ENCODE measurements at regions not wholly inside any gene's neighbourhood (a gene's known extent, or its start where the extent isn't known, plus 50 kb on each side); places are given as distances from the start of the nearest gene placed in this dataset.

DNA sequence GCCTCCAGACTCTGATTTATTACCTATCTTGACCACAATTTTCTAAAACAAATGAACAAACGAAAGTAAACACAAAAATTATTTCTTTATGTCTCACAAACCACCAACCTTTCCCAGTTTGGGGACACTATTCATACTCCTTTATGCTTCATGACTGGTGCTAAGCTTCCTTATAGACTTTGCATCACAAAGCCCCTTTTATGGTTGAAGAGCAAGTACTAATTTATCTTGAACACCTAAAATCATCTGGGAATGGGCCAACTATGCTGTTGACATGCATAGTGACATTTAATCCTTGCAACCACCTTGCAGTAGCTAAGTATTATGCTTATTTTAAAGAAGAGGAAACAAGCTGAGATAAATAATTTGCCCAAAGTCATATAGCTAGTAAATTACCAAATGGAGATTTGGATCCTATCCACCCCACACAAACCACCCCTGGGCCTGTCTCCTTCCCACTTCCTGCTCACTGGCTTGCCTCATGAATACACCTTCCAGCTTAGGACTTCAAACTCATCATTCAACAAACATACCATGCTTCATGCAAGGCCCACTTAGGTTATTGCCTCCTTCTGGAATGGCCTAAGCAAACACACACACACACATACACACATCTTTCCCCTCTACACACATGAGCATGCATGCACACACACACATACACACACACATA, 192.2 kb downstream of the PLPP3 start:
- in situ Hi-C loops (cut with MboI), result no loop called here

GRCh38 chr1:56385314-56385713, 194.0 kb downstream of the PLPP3 start:
- H3K36me3 ChIP-seq (ENCODE audit: low read depth), result no peaks in the 10 kb centered on the region
- H2AFZ ChIP-seq, result no peak overlapping the region
- DNase-seq, result no peak
- H3K9me2 ChIP-seq (ENCODE audit: insufficient read depth), result no peaks in the 10 kb centered on the region
- H3F3A ChIP-seq (ENCODE audit: insufficient read depth), result no peaks in the 10 kb centered on the region
- no peak overlapping the region for H3K27ac ChIP-seq
- no peaks in the 10 kb centered on the region for H3K4me1 ChIP-seq (ENCODE audit: insufficient read depth)
- TF ChIP-seq EZH2phosphoT487 (IDR thresholded peaks at IDR 0.05; ENCODE audit: insufficient read depth, low read depth), result no peak
- TF ChIP-seq EZH2 (IDR thresholded peaks at IDR 0.05; ENCODE audit: insufficient read depth, poor library complexity, severe bottlenecking), result no peak
- H3K4me3 ChIP-seq, result no peak overlapping the region
- H3K79me2 ChIP-seq (ENCODE audit: insufficient read depth), result no peaks in the 10 kb centered on the region
- H3K9ac ChIP-seq, result no peak overlapping the region
- no peaks in the 10 kb centered on the region for H4K20me1 ChIP-seq (ENCODE audit: insufficient read depth)
- H3K4me2 ChIP-seq (ENCODE audit: unreplicated experiment), result no peak overlapping the region
- no peaks in the 10 kb centered on the region for H3K9me3 ChIP-seq (ENCODE audit: low read depth)
- H3K27me3 ChIP-seq (replicated peaks; ENCODE audit: insufficient read depth), result no peaks in the 10 kb centered on the region
- in situ Hi-C loops (cut with MboI), result no loop called here
- WGBS, 2 experiments (ENCODE audit: low coverage in 1 of 2, low lambda C conversion rate in 2 of 2, missing lambda C conversion rate in 2 of 2), result 87 to 92% methylated on average over 1 of the region's 1 CpG

More for the DNA sequence above, 192.2 kb downstream of the PLPP3 start:
- Histone ChIP-seq H4K20me1 (ENCODE audit: insufficient read depth) (no peaks in the 10 kb centered on the region), H3K4me3 (no peak overlapping the region), H3K4me2 (ENCODE audit: unreplicated experiment) (no peak overlapping the region), H2AFZ (no peak overlapping the region), H3K9ac (no peak overlapping the region), H3K9me2 (ENCODE audit: insufficient read depth) (no peaks in the 10 kb centered on the region), H3K36me3 (ENCODE audit: low read depth) (no peaks in the 10 kb centered on the region), H3K79me2 (ENCODE audit: insufficient read depth) (no peaks in the 10 kb centered on the region), H3K27me3 (replicated peaks; ENCODE audit: insufficient read depth) (no peaks in the 10 kb centered on the region), H3F3A (ENCODE audit: insufficient read depth) (no peaks in the 10 kb centered on the region), H3K27ac (no peak overlapping the region), H3K4me1 (ENCODE audit: insufficient read depth) (no peaks in the 10 kb centered on the region), H3K9me3 (ENCODE audit: low read depth) (no peaks in the 10 kb centered on the region)
- DNase-seq, result no peak
- WGBS, 2 experiments (ENCODE audit: low coverage in 1 of 2, low lambda C conversion rate in 2 of 2, missing lambda C conversion rate in 2 of 2), result 80 to 88% methylated on average over 1 of the region's 1 CpG
- no peak for TF ChIP-seq EZH2 (IDR thresholded peaks at IDR 0.05; ENCODE audit: insufficient read depth, poor library complexity, severe bottlenecking)
- TF ChIP-seq EZH2phosphoT487 (IDR thresholded peaks at IDR 0.05; ENCODE audit: insufficient read depth, low read depth), result no peak

DNA sequence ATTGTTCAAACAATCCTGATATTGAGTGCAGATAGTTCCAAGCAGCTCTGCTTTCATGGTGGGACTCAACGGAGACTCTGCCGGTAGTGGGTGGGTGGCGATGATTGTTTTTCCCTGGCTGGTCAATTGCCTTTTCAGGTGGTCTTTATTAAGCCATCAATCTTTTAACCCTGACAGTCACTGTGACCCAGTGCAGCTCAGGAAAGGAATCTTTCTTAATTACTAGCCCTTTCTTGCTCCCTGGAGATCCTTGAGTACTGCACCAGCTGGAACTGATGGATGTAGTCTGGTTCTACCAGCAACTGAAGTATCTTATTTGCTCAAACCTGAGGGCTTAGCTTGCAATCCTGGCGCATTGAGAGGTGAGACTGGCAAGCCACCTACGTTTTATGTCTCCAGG, 196.4 kb downstream of the PLPP3 start:
- TF ChIP-seq EZH2phosphoT487 (IDR thresholded peaks at IDR 0.05; ENCODE audit: insufficient read depth, low read depth) (no peak), EZH2 (IDR thresholded peaks at IDR 0.05; ENCODE audit: insufficient read depth, poor library complexity, severe bottlenecking) (no peak)
- Histone ChIP-seq H3K79me2 (ENCODE audit: insufficient read depth) (no peaks in the 10 kb centered on the region), H3K4me1 (ENCODE audit: insufficient read depth) (no peaks in the 10 kb centered on the region), H3K9me2 (ENCODE audit: insufficient read depth) (no peaks in the 10 kb centered on the region), H3K36me3 (ENCODE audit: low read depth) (no peaks in the 10 kb centered on the region), H4K20me1 (ENCODE audit: insufficient read depth) (no peaks in the 10 kb centered on the region), H3K9me3 (ENCODE audit: low read depth) (no peaks in the 10 kb centered on the region), H3K4me2 (ENCODE audit: unreplicated experiment) (no peak overlapping the region), H3K27me3 (replicated peaks; ENCODE audit: insufficient read depth) (no peaks in the 10 kb centered on the region), H3K9ac (no peak overlapping the region), H3K4me3 (no peak overlapping the region), H3K27ac (no peak overlapping the region), H3F3A (ENCODE audit: insufficient read depth) (no peaks in the 10 kb centered on the region), H2AFZ (no peak overlapping the region)
- no peak for DNase-seq
- WGBS, 2 experiments (ENCODE audit: low coverage in 1 of 2, low lambda C conversion rate in 2 of 2, missing lambda C conversion rate in 2 of 2), result 82 to 92% methylated on average over 5 of the region's 5 CpGs
- in situ Hi-C loops (cut with MboI), result no loop called here

- Histone ChIP-seq H3K36me3 (ENCODE audit: low read depth) (no peaks in the 10 kb centered on the region), H3K4me3 (no peak overlapping the region), H4K20me1 (ENCODE audit: insufficient read depth) (no peaks in the 10 kb centered on the region), H3K27ac (no peak overlapping the region), H2AFZ (no peak overlapping the region), H3K4me2 (ENCODE audit: unreplicated experiment) (no peak overlapping the region), H3K9me2 (ENCODE audit: insufficient read depth) (no peaks in the 10 kb centered on the region), H3K9ac (no peak overlapping the region), H3K79me2 (ENCODE audit: insufficient read depth) (no peaks in the 10 kb centered on the region), H3K9me3 (ENCODE audit: low read depth) (no peaks in the 10 kb centered on the region), H3F3A (ENCODE audit: insufficient read depth) (peaks cover 10% of the 10 kb centered on the region), H3K4me1 (ENCODE audit: insufficient read depth) (peaks cover 10% of the 10 kb centered on the region), H3K27me3 (replicated peaks; ENCODE audit: insufficient read depth) (no peaks in the 10 kb centered on the region)
- TF ChIP-seq EZH2phosphoT487 (IDR thresholded peaks at IDR 0.05; ENCODE audit: insufficient read depth, low read depth) (no peak), EZH2 (IDR thresholded peaks at IDR 0.05; ENCODE audit: insufficient read depth, poor library complexity, severe bottlenecking) (no peak)
- WGBS, 2 experiments (ENCODE audit: low coverage in 1 of 2, low lambda C conversion rate in 2 of 2, missing lambda C conversion rate in 2 of 2), result 72 to 78% methylated on average over 4 of the region's 4 CpGs
- no peak for DNase-seq
- in situ Hi-C loops (cut with MboI), result no loop called here
Observed at GRCh38 chr1:56380531-56380930, 198.8 kb downstream of the PLPP3 start.
